ENCODE measurements at regions not wholly inside any gene's neighbourhood (a gene's known extent, or its start where the extent isn't known, plus 50 kb on each side); places are given as distances from the start of the nearest gene placed in this dataset.

GRCh38 chrX:114071412-114071811 lies 512.5 kb upstream of the HTR2C start:
- TF ChIP-seq REST (IDR thresholded peaks at IDR 0.05; ENCODE audit: insufficient replicate concordance, low read depth) = no peak
- TF ChIP-seq POLR2AphosphoS5 (IDR thresholded peaks at IDR 0.05; ENCODE audit: low read depth) = peak; percentile 70
- no peak for TF ChIP-seq GABPA (IDR thresholded peaks at IDR 0.05; ENCODE audit: low read depth)
- no peak for TF ChIP-seq SPI1 (IDR thresholded peaks at IDR 0.05; ENCODE audit: borderline replicate concordance, low read depth)
- TF ChIP-seq CTCF (IDR thresholded peaks at IDR 0.05; ENCODE audit: insufficient read depth, low read length) = no peak
- DNase-seq (ENCODE audit: low read depth in 1 of 2, low spot score in 1 of 2) = peak; percentile 21 to 76
- no peak overlapping the region for H3K4me3 ChIP-seq (replicated peaks; ENCODE audit: insufficient read depth, low read length)
- H3K27me3 ChIP-seq (ENCODE audit: insufficient read depth, poor library complexity, severe bottlenecking) = no peaks in the 10 kb centered on the region
- peak overlapping the region; percentile 54 for H3K27ac ChIP-seq (replicated peaks)

- DNase-seq (ENCODE audit: low read depth in 1 of 2, low spot score in 1 of 2) = no peak
- no peak for TF ChIP-seq REST (IDR thresholded peaks at IDR 0.05; ENCODE audit: insufficient replicate concordance, low read depth)
- TF ChIP-seq SPI1 (IDR thresholded peaks at IDR 0.05; ENCODE audit: borderline replicate concordance, low read depth) = no peak
- TF ChIP-seq CTCF (IDR thresholded peaks at IDR 0.05; ENCODE audit: insufficient read depth, low read length) = no peak
- TF ChIP-seq POLR2AphosphoS5 (IDR thresholded peaks at IDR 0.05; ENCODE audit: low read depth) = no peak
- no peak for TF ChIP-seq GABPA (IDR thresholded peaks at IDR 0.05; ENCODE audit: low read depth)
- Histone ChIP-seq H3K27me3 (ENCODE audit: insufficient read depth, poor library complexity, severe bottlenecking) (no peaks in the 10 kb centered on the region), H3K4me3 (replicated peaks; ENCODE audit: insufficient read depth, low read length) (no peak overlapping the region), H3K27ac (replicated peaks) (no peak overlapping the region)
These were observed 518.2 kb upstream of the HTR2C start for GRCh38 chrX:114065577-114066223.

GRCh38 chrX:114061226-114061625 lies 522.7 kb upstream of the HTR2C start:
- no peaks in the 10 kb centered on the region for H3K27me3 ChIP-seq (ENCODE audit: insufficient read depth, poor library complexity, severe bottlenecking)
- no peak overlapping the region for H3K4me3 ChIP-seq (replicated peaks; ENCODE audit: insufficient read depth, low read length)
- no peak for DNase-seq (ENCODE audit: low read depth in 1 of 2, low spot score in 1 of 2)
- no peak for TF ChIP-seq GABPA (IDR thresholded peaks at IDR 0.05; ENCODE audit: low read depth)
- TF ChIP-seq SPI1 (IDR thresholded peaks at IDR 0.05; ENCODE audit: borderline replicate concordance, low read depth) = no peak
- TF ChIP-seq REST (IDR thresholded peaks at IDR 0.05; ENCODE audit: insufficient replicate concordance, low read depth) = no peak
- no peak for TF ChIP-seq CTCF (IDR thresholded peaks at IDR 0.05; ENCODE audit: insufficient read depth, low read length)
- no peak for TF ChIP-seq POLR2AphosphoS5 (IDR thresholded peaks at IDR 0.05; ENCODE audit: low read depth)
- no peak overlapping the region for H3K27ac ChIP-seq (replicated peaks)
